SK-N-DZ (cell line): ENCODE measurements at regions not wholly inside any gene's neighbourhood (a gene's known extent, or its start where the extent isn't known, plus 50 kb on each side); places are given as distances from the start of the nearest gene placed in this dataset.
"Not testable (repeated sequence)": the region's sequence is repeated elsewhere in the genome, so short reads cannot be mapped to it uniquely, and the experiment has no call there.

ENCODE experiments used
- DNase-seq: peaks from one replicate; pipeline ENCODE4 v3.0.0-alpha.2; 2015; ENCODE audit warnings: low spot score

DNA sequence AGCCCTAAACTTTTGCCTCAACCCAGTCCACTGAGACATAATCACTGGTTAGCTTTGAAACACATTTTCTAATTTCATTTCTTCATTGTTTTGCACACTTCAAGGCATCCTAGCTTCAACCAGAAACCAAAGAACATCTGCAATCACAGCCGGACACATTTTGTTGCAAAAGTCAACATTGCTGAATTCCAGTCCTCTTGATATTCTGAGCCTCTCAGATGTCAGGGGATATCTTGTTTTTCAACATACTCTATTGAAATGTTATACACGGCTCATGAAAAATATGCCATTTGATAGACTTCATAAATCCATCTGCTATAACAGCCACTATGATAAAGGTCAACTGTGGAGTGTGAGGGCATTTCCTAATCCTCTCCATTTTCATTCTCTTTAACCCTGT, 241.6 kb upstream of the PUDP start:
- DNase-seq: no peak

- DNase-seq: no peak
Observed at GRCh38 chrX:7385131-7385530, 237.2 kb upstream of the PUDP start.

- DNase-seq: no peak
Observed at GRCh38 chrX:7378406-7378805, 230.5 kb upstream of the PUDP start.

DNA sequence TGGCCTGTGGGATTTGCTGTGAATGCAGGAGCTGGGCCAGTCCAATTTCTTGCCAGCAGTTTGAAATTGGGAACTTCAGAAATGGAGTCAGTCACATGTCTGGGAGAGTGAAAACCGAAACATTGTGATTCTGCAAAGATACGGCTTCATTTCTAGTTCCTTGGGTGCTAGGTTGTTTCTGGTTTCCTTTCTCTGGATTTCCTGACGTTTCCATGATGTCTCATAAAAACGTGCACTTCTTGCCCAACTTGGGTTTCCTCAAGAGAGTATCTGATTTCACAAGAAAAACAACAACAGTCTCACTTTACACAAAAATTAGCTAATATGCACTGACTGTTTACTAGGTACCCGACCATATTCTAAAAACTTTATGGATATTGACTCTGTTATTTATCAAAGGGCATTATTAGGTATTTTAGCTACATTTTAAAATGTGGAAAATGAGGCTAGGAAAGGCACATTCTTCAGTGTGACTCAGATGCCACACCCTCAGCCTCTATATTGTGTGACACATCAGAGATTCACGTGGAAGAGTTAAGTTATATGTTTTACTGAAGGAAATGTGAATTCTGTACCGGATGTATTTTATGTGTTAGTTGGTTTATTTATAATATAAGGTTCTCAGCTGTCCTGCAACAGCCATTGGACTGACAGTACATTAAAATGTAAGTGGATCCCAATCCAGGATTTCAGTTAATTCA, 225.0 kb upstream of the PUDP start:
- no peak for DNase-seq

GRCh38 chrX:7362111-7362510, 214.2 kb upstream of the PUDP start:
- DNase-seq: no peak

- DNase-seq: no peak
Observed at GRCh38 chrX:7351926-7352325, 204.0 kb upstream of the PUDP start.

DNA sequence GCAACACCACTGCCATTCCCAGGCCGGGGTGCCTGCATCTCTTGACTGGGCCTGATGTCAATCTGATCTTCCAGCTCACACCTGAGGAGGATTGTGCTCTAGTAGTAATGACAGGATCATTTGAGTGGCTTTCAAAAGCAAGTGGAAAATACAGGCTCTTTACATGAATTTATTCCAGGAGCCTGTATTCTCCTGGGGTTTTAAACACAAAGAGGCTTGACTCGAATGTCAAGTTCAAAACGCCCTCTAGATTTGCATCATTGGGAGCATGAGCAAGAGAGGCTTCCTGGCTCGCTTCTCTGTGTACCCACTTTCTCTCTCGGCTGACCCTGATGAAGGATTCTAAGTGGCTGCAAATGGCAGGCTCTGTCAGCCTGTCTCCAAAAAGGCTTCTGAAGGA, 199.5 kb upstream of the PUDP start:
- DNase-seq: no peak

DNA sequence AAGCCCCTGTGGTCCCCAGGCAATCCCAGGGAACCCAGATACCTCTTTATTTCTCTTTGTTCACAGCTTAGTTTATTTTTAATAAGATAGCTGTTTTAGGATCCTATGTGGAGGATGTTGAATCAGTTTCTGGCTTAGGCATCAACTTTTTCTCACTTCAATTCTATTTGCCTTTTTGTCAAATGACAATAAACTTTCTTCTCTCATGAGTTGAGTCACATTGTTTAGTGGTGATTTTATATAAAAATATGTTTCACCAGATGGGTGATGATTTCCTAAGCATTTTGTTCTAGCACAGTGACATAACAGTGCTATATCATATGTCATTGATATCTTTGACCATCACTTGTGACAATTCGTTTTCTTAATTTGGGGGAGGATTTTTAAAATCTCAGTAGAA, 198.1 kb upstream of the PUDP start:
- DNase-seq: no peak

GRCh38 chrX:7343181-7343580, 195.2 kb upstream of the PUDP start:
- no peak for DNase-seq

DNA sequence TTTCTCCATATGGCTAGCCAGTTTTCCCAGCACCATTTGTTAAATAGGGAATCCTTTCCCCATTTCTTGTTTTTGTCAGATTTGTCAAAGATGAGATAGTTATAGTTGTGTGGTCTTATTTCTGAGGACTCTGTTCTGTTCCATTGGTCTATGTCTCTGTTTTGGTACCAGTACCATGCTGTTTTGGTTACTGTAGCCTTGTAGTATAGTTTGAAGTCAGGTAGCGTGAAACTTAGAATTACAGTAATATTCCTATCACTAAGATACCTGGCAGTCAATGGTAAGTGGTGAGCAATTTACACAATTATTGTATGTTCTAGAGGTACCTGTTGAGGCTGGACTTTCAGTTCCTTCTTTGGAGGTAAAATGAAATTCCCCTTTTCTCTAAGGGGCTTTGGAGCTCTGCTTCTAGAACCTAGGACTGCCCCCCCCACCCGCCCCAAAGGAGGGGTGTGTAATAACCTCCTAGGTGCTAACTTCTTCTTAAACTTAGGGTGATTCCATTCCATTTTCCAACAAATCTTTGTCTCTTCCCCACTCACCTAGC, 187.9 kb upstream of the PUDP start:
- not testable (repeated sequence) for DNase-seq

DNA sequence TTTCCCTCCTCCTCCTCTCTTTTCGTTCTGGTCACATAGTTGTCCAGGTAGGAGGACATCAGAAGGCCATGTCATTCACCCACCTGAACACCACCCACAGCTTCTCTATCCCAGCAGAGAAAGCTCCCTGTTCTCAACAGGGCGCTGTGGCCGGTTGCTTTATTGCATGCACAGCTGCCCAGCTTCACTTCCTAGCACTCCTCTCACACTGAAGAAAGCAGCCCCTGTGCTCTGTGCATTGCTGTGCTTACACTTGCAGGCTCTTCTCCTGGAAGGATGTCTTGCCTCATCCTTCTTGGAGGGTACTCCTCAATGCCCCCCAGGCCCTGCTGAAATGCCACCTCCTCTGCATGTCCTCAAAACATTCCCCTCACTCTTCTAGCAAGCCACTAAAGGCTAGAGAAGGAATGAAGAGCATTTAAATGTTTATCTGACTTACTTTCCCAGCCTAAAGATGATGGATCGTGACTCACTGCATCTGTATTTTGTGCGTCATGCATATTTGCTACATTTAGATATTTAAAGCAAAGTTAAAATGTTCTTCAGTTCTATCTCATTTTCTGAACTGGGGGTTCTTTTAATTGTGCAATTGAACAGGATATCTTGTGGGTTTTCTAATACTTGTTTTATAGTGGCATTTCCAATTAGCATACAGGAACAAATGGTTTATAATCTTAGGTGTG, 186.4 kb upstream of the PUDP start:
- DNase-seq: no peak

DNA sequence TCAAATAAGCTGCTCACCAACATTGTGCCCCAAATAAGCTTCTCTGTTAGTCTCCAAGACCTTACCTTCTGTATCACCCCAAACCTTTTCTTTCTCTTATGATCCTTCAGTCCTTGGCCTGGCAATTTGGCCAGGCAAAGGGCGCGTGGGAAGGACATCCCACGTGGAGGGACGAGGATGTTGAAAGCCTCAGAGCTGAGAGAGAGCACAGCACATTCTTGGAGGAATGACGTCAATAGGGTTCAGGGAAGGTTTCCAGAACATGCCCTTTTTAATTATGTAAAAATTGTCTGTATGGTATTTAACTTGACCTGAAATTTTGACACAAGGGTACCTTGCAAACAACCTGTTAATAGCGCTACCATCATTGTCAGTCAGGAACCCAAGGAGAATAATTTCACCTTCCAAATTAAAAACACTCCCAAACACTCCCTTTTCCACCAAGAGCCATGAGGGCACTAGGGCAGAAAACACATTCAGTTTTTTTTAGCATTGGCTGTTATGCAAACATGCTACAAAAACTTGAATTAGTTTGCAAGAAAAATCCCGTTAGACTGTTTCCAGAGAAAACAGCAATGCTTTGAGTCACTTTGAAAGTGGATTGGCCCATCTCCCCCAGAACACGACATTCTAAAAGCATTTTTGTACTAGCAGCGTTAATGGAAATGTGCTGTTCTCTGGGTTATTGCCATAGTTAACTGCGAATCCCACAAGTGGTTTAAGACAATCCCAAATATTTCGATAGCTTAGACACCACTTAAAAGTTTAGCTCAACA, 183.2 kb upstream of the PUDP start:
- no peak for DNase-seq

DNA sequence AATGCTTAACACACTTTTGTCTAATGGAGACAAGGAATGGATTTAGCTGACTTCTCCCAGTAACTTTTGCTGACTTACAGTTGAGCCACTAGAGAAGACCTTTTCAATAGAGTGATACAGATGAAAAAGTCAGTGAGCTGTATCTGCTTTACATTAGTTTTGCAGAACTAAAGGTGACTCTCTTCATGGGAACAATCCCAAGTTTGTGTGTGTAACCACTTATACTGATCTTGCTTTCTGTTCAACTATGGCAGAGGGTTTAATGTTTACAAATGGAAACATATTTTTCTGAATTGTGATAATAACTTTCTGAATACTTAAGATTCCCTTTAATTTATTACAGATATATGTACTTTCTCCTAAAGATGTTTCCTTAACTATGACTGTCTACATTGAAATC, 182.6 kb upstream of the PUDP start:
- no peak for DNase-seq

- no peak for DNase-seq
Observed at GRCh38 chrX:7318661-7319060, 170.7 kb upstream of the PUDP start.

DNA sequence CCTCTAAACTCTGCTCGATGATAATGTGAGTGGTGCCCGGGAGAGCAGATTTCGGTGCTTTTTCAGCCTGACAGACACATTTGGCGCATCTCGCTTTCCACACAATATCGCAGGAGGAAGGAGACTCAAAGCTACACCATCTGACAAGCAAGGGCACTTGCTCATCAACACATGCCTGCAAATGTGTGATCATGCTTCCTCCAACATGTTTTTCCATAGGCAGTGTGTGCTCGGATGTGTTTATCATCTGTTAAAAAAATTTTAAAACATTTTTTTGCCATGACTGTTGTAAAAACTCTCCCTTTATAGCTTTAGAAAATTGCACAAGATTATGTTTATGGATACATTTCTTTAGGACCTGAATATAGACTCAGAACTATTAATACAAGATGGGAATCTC, 170.3 kb upstream of the PUDP start:
- no peak for DNase-seq

GRCh38 chrX:7316887-7317286, 168.9 kb upstream of the PUDP start:
- no peak for DNase-seq

- DNase-seq: no peak
Observed at GRCh38 chrX:7316280-7316679, 168.3 kb upstream of the PUDP start.

GRCh38 chrX:7314425-7314824, 166.5 kb upstream of the PUDP start:
- DNase-seq: no peak

- DNase-seq: no peak
Observed at GRCh38 chrX:7307720-7308119, 159.8 kb upstream of the PUDP start.

DNA sequence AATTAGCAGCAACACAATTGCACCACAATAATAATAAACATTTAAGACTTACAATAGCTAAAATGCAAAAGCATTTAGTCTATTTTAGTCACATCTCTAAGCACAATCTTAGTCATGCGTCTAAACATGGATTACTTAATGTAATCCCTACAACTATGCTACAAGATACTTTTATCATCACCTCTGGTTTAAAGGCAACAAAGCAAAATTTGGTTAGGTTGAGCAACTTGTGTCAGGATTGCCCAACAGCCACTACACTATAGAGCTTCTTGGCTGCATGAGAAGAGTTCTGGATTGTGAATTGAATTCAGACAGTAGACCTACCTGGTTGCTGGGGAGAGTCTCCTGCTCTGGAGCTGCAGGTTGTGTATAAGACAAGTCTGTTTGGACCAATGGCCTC, 146.5 kb upstream of the PUDP start:
- DNase-seq: no peak

DNA sequence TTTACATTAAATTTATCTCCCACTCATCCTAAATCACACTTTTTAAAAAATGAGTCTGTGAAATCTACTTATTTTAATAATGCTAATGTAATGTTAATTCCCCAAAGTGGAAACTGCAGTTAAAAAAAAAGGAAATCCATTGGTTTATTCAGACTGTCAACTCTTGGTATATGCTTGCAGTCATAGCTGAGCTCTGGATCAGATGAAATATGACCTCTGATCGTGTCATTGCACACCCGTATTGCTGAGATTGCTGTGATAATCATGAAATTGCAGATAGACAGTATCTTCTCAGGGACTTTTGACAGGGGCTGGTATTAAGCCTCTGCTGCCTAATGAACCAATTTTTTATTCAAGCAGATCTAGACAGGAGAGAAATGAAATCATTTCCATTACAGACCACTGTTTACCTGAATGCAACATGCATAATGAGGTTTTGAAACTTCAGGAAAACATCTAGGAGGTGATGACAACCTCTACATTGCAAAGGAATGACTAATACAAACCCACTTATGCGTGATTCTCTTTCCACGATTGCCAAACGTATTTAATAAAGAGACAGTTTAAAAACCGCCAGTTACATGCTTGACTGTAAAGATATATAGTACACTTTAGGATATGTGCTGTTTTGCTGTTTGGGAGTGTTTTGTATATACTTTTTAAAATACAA, 138.3 kb upstream of the PUDP start:
- DNase-seq: no peak

DNA sequence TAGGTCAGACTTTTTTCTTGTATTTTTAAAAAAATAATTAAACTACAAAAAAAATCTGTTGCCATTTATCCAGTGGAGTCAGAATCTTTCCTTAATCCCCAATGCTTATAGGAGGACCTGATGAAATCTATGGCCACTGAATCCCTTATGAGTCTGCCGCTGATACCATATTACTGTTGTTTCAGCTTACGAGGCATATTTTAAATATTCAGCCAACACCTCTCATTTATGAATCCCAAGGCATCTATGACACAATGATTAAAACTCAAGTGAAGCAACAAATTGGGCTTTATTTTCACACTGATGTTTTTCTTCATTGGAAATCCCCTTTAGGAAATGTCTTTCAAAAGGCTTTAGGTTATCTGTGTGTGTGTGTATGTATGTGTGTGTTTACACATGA, 137.8 kb upstream of the PUDP start:
- DNase-seq: no peak
